ENCODE measurements at regions not wholly inside any gene's neighbourhood (a gene's known extent, or its start where the extent isn't known, plus 50 kb on each side); places are given as distances from the start of the nearest gene placed in this dataset.

GRCh38 chr13:86476656-86477055 is 677.4 kb upstream of the SLITRK6 start:
- POLR2A ChIA-PET: no interaction called here
- no peak for ATAC-seq
- BruUV-seq (replicated peaks): no TSS peak
- TF ChIP-seq POLR2AphosphoS5 (IDR thresholded peaks at IDR 0.05; ENCODE audit: low read depth, low read length) (no peak), TCF7L2 (IDR thresholded peaks at IDR 0.05; ENCODE audit: low read depth, low read length) (no peak), SIN3A (IDR thresholded peaks at IDR 0.05; ENCODE audit: borderline replicate concordance, insufficient read depth, low read depth, low read length) (no peak)
- TF ChIP-seq, protein P1, sequence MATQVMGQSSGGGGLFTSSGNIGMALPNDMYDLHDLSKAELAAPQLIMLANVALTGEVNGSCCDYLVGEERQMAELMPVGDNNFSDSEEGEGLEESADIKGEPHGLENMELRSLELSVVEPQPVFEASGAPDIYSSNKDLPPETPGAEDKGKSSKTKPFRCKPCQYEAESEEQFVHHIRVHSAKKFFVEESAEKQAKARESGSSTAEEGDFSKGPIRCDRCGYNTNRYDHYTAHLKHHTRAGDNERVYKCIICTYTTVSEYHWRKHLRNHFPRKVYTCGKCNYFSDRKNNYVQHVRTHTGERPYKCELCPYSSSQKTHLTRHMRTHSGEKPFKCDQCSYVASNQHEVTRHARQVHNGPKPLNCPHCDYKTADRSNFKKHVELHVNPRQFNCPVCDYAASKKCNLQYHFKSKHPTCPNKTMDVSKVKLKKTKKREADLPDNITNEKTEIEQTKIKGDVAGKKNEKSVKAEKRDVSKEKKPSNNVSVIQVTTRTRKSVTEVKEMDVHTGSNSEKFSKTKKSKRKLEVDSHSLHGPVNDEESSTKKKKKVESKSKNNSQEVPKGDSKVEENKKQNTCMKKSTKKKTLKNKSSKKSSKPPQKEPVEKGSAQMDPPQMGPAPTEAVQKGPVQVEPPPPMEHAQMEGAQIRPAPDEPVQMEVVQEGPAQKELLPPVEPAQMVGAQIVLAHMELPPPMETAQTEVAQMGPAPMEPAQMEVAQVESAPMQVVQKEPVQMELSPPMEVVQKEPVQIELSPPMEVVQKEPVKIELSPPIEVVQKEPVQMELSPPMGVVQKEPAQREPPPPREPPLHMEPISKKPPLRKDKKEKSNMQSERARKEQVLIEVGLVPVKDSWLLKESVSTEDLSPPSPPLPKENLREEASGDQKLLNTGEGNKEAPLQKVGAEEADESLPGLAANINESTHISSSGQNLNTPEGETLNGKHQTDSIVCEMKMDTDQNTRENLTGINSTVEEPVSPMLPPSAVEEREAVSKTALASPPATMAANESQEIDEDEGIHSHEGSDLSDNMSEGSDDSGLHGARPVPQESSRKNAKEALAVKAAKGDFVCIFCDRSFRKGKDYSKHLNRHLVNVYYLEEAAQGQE (IDR thresholded peaks at IDR 0.05; ENCODE audit: insufficient read depth in 1 of 2, low read depth in 2 of 2, low read length in 1 of 2): no peak
- TF ChIP-seq, protein P2, sequence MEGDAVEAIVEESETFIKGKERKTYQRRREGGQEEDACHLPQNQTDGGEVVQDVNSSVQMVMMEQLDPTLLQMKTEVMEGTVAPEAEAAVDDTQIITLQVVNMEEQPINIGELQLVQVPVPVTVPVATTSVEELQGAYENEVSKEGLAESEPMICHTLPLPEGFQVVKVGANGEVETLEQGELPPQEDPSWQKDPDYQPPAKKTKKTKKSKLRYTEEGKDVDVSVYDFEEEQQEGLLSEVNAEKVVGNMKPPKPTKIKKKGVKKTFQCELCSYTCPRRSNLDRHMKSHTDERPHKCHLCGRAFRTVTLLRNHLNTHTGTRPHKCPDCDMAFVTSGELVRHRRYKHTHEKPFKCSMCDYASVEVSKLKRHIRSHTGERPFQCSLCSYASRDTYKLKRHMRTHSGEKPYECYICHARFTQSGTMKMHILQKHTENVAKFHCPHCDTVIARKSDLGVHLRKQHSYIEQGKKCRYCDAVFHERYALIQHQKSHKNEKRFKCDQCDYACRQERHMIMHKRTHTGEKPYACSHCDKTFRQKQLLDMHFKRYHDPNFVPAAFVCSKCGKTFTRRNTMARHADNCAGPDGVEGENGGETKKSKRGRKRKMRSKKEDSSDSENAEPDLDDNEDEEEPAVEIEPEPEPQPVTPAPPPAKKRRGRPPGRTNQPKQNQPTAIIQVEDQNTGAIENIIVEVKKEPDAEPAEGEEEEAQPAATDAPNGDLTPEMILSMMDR (IDR thresholded peaks at IDR 0.05): no peak
- intact Hi-C loops (cut with micrococcal nuclease; ENCODE audit: unreplicated experiment) (no loop called here), in situ Hi-C loops (cut with HindIII; ENCODE audit: low pct_unique_long_range_greater_than_20kb, low sequenced_read_pairs) (no loop called here)
- CTCF ChIA-PET: no interaction called here
- no peak for DNase-seq (ENCODE audit: low read depth, low spot score)
- H3K9me3 ChIP-seq (ENCODE audit: control insufficient read depth, insufficient read depth, low read depth, low read length): no peaks in the 10 kb centered on the region
- H3K27ac ChIP-seq (ENCODE audit: low read length): no peak overlapping the region
- no peak overlapping the region for H3K4me3 ChIP-seq (ENCODE audit: low read depth in 2 of 2, low read length in 2 of 2)
- no peaks in the 10 kb centered on the region for H3K27me3 ChIP-seq (ENCODE audit: control insufficient read depth, insufficient read depth, low read length)
- H3K36me3 ChIP-seq (ENCODE audit: control insufficient read depth, insufficient read depth, low read length): no peaks in the 10 kb centered on the region
- no peaks in the 10 kb centered on the region for H3K4me1 ChIP-seq (ENCODE audit: control insufficient read depth, insufficient read depth, low read length)

- H3K4me3 ChIP-seq (ENCODE audit: low read depth in 2 of 2, low read length in 2 of 2): no peak overlapping the region
- in situ Hi-C loops (cut with HindIII; ENCODE audit: low pct_unique_long_range_greater_than_20kb, low sequenced_read_pairs): no loop called here
- no peaks in the 10 kb centered on the region for H3K27me3 ChIP-seq (ENCODE audit: control insufficient read depth, insufficient read depth, low read length)
- POLR2A ChIA-PET: no interaction called here
- no TSS peak for BruUV-seq (replicated peaks)
- intact Hi-C loops (cut with micrococcal nuclease; ENCODE audit: unreplicated experiment): no loop called here
- CTCF ChIA-PET: no interaction called here
- no peak for DNase-seq (ENCODE audit: low read depth, low spot score)
- no peaks in the 10 kb centered on the region for H3K9me3 ChIP-seq (ENCODE audit: control insufficient read depth, insufficient read depth, low read depth, low read length)
- ATAC-seq: no peak
- no peak overlapping the region for H3K27ac ChIP-seq (ENCODE audit: low read length)
- H3K4me1 ChIP-seq (ENCODE audit: control insufficient read depth, insufficient read depth, low read length): no peaks in the 10 kb centered on the region
- TF ChIP-seq, protein P2 (IDR thresholded peaks at IDR 0.05): no peak
- no peaks in the 10 kb centered on the region for H3K36me3 ChIP-seq (ENCODE audit: control insufficient read depth, insufficient read depth, low read length)
Measured at GRCh38 chr13:86486582-86486981, 687.4 kb upstream of the SLITRK6 start.

DNA sequence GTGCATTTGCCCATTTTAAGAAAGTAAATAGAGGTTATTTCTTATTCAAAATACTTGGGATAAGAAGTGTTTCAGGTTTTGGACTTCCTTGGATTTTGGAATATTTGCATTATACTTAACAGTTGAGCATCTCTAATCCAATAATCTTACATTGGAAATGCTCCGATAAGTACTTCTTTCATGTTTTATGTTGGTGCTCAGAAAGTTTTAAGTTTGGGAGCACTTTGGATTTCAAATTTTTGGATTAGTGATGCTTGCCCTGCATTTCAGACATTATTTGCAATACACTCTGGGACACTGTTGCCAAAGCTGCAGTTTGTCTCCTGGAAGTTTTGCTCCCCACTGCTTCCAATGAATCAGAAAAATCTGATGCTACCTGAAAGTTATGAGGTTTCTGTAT is 691.9 kb upstream of the SLITRK6 start:
- no peak for ATAC-seq
- intact Hi-C loops (cut with micrococcal nuclease; ENCODE audit: unreplicated experiment): no loop called here
- no peaks in the 10 kb centered on the region for H3K4me1 ChIP-seq (ENCODE audit: control insufficient read depth, insufficient read depth, low read length)
- ChIA-PET POLR2A (no interaction called here), CTCF (no interaction called here)
- H3K9me3 ChIP-seq (ENCODE audit: control insufficient read depth, insufficient read depth, low read depth, low read length): no peaks in the 10 kb centered on the region
- no peak overlapping the region for H3K27ac ChIP-seq (ENCODE audit: low read length)
- no peaks in the 10 kb centered on the region for H3K27me3 ChIP-seq (ENCODE audit: control insufficient read depth, insufficient read depth, low read length)
- no peak for TF ChIP-seq POLR2AphosphoS5 (IDR thresholded peaks at IDR 0.05; ENCODE audit: low read depth, low read length)
- TF ChIP-seq TCF7L2 (IDR thresholded peaks at IDR 0.05; ENCODE audit: low read depth, low read length): no peak
- TF ChIP-seq, protein P1 (IDR thresholded peaks at IDR 0.05; ENCODE audit: insufficient read depth in 1 of 2, low read depth in 2 of 2, low read length in 1 of 2): no peak
- TF ChIP-seq, protein P2 (IDR thresholded peaks at IDR 0.05): no peak
- TF ChIP-seq SIN3A (IDR thresholded peaks at IDR 0.05; ENCODE audit: borderline replicate concordance, insufficient read depth, low read depth, low read length): no peak
- no peak for DNase-seq (ENCODE audit: low read depth, low spot score)
- in situ Hi-C loops (cut with HindIII; ENCODE audit: low pct_unique_long_range_greater_than_20kb, low sequenced_read_pairs): no loop called here
- no TSS peak for BruUV-seq (replicated peaks)
- no peaks in the 10 kb centered on the region for H3K36me3 ChIP-seq (ENCODE audit: control insufficient read depth, insufficient read depth, low read length)
- no peak overlapping the region for H3K4me3 ChIP-seq (ENCODE audit: low read depth in 2 of 2, low read length in 2 of 2)
